Spleen (tissue), 11 donors: ENCODE measurements at regions not wholly inside any gene's neighbourhood (a gene's known extent, or its start where the extent isn't known, plus 50 kb on each side); places are given as distances from the start of the nearest gene placed in this dataset.

ENCODE experiments used
- DNase-seq: peaks from one replicate; pipeline ENCODE4 v3.0.0-alpha.2; 2020
- H3K27ac ChIP-seq, 8 donors: fragments of 200-600 bp; sonication (generic) in 7 of 8; 1 replicate in 4 of 8; 2 replicates in 4 of 8; pipeline versions ENCODE4 v1.5.0 to v1.8.0; 2016 to 2021; ENCODE audit warnings: inconsistent platforms in 4 of 8, mild to moderate bottlenecking in 4 of 8, moderate library complexity in 1 of 8
- H3K27me3 ChIP-seq, 7 donors: fragments of 200-600 bp; sonication (generic) in 6 of 7; replicated peaks in 1 of 7; 1 replicate in 4 of 7; 2 replicates in 3 of 7; pipeline versions ENCODE4 v1.5.0 to v1.8.0; 2016 to 2021; ENCODE audit warnings: inconsistent platforms in 3 of 7, mild to moderate bottlenecking in 1 of 7
- H3K36me3 ChIP-seq, 6 donors: fragments of 200-600 bp; sonication (generic) in 5 of 6; 1 replicate in 4 of 6; 2 replicates in 2 of 6; pipeline versions ENCODE4 v1.5.0 to v1.8.0; 2016 to 2021; ENCODE audit warnings: inconsistent platforms in 2 of 6
- H3K4me1 ChIP-seq, 6 donors: fragments of 200-600 bp; sonication (generic) in 5 of 6; 1 replicate in 3 of 6; 2 replicates in 3 of 6; pipeline versions ENCODE4 v1.5.0 to v1.8.0; 2016 to 2021; ENCODE audit warnings: inconsistent platforms in 3 of 6
- H3K4me3 ChIP-seq, 8 donors: fragments of 200-600 bp; sonication (generic) in 7 of 8; 1 replicate in 4 of 8; 2 replicates in 4 of 8; pipeline versions ENCODE4 v1.5.0 to v1.8.0; 2016 to 2021; ENCODE audit warnings: inconsistent platforms in 4 of 8, mild to moderate bottlenecking in 4 of 8, moderate library complexity in 2 of 8
- H3K9me3 ChIP-seq, 8 donors: fragments of 200-600 bp; sonication (generic) in 7 of 8; 1 replicate in 4 of 8; 2 replicates in 4 of 8; pipeline versions ENCODE4 v1.5.0 to v1.8.0; 2016 to 2021; ENCODE audit warnings: inconsistent platforms in 4 of 8
- CTCF ChIP-seq, 11 experiments: fragments of 200-600 bp in 7 of 11; fragments of 450-650 bp in 4 of 11; sonication (generic) in 4 of 11; IDR thresholded peaks in 8 of 11; conservative IDR thresholded peaks in 3 of 11; 1 replicate in 7 of 11; 2 replicates in 4 of 11; pipeline versions ENCODE4 v1.4.0 to v1.8.0; 2016 to 2021; ENCODE audit warnings: antibody characterized with exemption in 11 of 11, inconsistent platforms in 4 of 11, mild to moderate bottlenecking in 1 of 11
- POLR2A ChIP-seq, 3 donors: fragments of 450-650 bp; IDR thresholded peaks; one replicate each; pipeline ENCODE4 v1.5.1; 2017; ENCODE audit warnings: antibody characterized with exemption in 3 of 3, mild to moderate bottlenecking in 1 of 3
- POLR2AphosphoS5 ChIP-seq, 3 donors: sonication (generic); formaldehyde crosslinking; IDR thresholded peaks; one replicate each; pipeline ENCODE4 v1.5.1; 2017; ENCODE audit warnings: antibody characterized with exemption in 3 of 3
- WGBS, 5 donors: extraction: QIAGEN DNeasy Blood & Tissue Kit in 3 of 5; methylation state at CpG; one replicate each; pipeline versions ENCODE4 v1.1.5 to v1.1.7; 2013 to 2018; 5-methylcytosine and 5-hydroxymethylcytosine counted together
- intact Hi-C: fragments of 100-400 bp; cut with DNase I; formaldehyde crosslinking; loops from one replicate; pipeline ENCODE4 v1.15.0; 2023; ENCODE audit warnings: low total_unique reads
- donor health status: healthy with polysubstance abuse.
- donor health status: DM: no; HTN: no; CAD: no; lungs with moderate emphysema.
- donor health status: DM: no; HTN: no; CAD: no.
- donor health status: Bipolar disorder and iron deficiency.
- donor health status: healthy.
- donor health status: DM: no; HTN: no; CAD: no.
- donor health status: DM: yes; HTN: yes; CAD: no.

GRCh38 chr10:131848741-131849590, 51.8 kb upstream of the PPP2R2D start:
- intact Hi-C loops, result no loop called here
- TF ChIP-seq POLR2AphosphoS5 (IDR thresholded peaks at IDR 0.05), result no peak
- TF ChIP-seq POLR2A (IDR thresholded peaks at IDR 0.05), result no peak
- TF ChIP-seq CTCF (IDR thresholded peaks at IDR 0.05 in 8 of 11, conservative IDR thresholded peaks at IDR 0.05 in 3 of 11), result no peak

GRCh38 chr10:131849591-131850382, 51.0 kb upstream of the PPP2R2D start:
- Histone ChIP-seq H3K27ac (no peak overlapping the region), H3K4me1 (no peaks in the 10 kb centered on the region), H3K36me3 (no peaks in the 10 kb centered on the region), H3K9me3 (no peaks in the 10 kb centered on the region), H3K27me3 (peaks cover 0 to 18% (median 0%) of the 10 kb centered on the region in 7 donors), H3K4me3 (no peak overlapping the region)
- intact Hi-C loops, result no loop called here
- peak; percentile 73 for DNase-seq
- 83 to 89% (median 87%) methylated on average over 29 of the region's 29 CpGs for WGBS, 5 donors
- no peak for TF ChIP-seq POLR2AphosphoS5 (IDR thresholded peaks at IDR 0.05)

More at GRCh38 chr10:131848741-131849590, 51.8 kb upstream of the PPP2R2D start:
- peak; percentile 71 for DNase-seq
- no peaks in the 10 kb centered on the region for H3K36me3 ChIP-seq
- no peaks in the 10 kb centered on the region for H3K4me1 ChIP-seq
- no peak overlapping the region for H3K27ac ChIP-seq
- H3K4me3 ChIP-seq, result no peak overlapping the region
- H3K27me3 ChIP-seq, result peaks cover 0 to 13% (median 0%) of the 10 kb centered on the region in 7 donors
- 89 to 93% (median 90%) methylated on average over 32 to 39 of the region's 39 CpGs for WGBS, 5 donors
- no peaks in the 10 kb centered on the region for H3K9me3 ChIP-seq

DNA sequence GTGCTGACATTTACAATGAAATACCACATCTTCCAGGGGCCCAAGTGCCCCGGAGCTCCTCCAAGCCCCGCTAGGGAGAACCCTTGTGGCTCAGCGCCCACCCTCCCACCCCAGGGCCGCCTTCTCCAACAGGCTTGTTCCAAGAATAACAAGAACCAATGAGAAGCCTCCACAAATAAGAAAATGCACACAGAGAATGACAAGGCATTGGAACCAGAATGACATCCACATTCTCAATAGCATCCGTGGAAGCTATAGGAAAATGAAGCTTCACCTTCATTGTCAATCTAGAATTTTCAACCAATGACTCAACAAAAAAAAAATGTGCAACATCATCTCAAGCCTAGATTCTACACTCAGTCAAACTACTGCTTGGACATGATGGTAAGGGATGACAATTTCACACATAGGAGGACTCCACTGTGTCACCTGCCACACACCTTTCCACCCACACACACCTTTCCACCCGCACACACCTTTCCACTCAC, 50.4 kb upstream of the PPP2R2D start:
- no peaks in the 10 kb centered on the region for H3K36me3 ChIP-seq
- no peaks in the 10 kb centered on the region for H3K4me1 ChIP-seq
- no peaks in the 10 kb centered on the region for H3K9me3 ChIP-seq
- no peak overlapping the region for H3K27ac ChIP-seq
- H3K27me3 ChIP-seq, result peaks cover 0 to 24% (median 0%) of the 10 kb centered on the region in 7 donors
- DNase-seq, result no peak
- TF ChIP-seq POLR2AphosphoS5 (IDR thresholded peaks at IDR 0.05), result no peak
- TF ChIP-seq CTCF (IDR thresholded peaks at IDR 0.05 in 8 of 11, conservative IDR thresholded peaks at IDR 0.05 in 3 of 11), result no peak
- no peak for TF ChIP-seq POLR2A (IDR thresholded peaks at IDR 0.05)
- 75 to 83% (median 81%) methylated on average over 6 of the region's 6 CpGs for WGBS, 5 donors
- intact Hi-C loops, result no loop called here
- no peak overlapping the region for H3K4me3 ChIP-seq
